SK-N-SH treated with all-trans-retinoic acid at 6 μM for 48 hours (cell line): ENCODE measurements at regions not wholly inside any gene's neighbourhood (a gene's known extent, or its start where the extent isn't known, plus 50 kb on each side); places are given as distances from the start of the nearest gene placed in this dataset.

Experiments used
- ATAC-seq: fragments of 200-7000 bp; cut with Tn5 transposase; 3 replicates; pipeline ENCODE4 v1.9.1; 2020; ENCODE audit warnings: mild to moderate bottlenecking, moderate library complexity
- ARNTL ChIP-seq: fragments of 450-650 bp; formaldehyde crosslinking; IDR thresholded peaks from 2 replicates; pipeline ENCODE4 v1.5.0; 2020; ENCODE audit warnings: low read depth, mild to moderate bottlenecking, moderate library complexity, borderline replicate concordance
- BACH2 ChIP-seq: fragments of 250-450 bp; sonication (Bioruptor Pico); IDR thresholded peaks from 2 replicates; pipeline ENCODE4 v1.9.0; 2021; ENCODE audit warnings: mild to moderate bottlenecking, borderline replicate concordance
- ESRRG ChIP-seq: fragments of 250-450 bp; sonication (Bioruptor Pico); IDR thresholded peaks from 2 replicates; pipeline ENCODE4 v1.6.1; 2021; ENCODE audit warnings: mild to moderate bottlenecking
- GLIS3 ChIP-seq: fragments of 250-450 bp; sonication (Bioruptor Pico); IDR thresholded peaks from 2 replicates; pipeline ENCODE4 v1.5.0; 2020; ENCODE audit warnings: mild to moderate bottlenecking, moderate library complexity
- ISL1 ChIP-seq: fragments of 250-450 bp; sonication (Bioruptor Pico); IDR thresholded peaks from 2 replicates; pipeline ENCODE4 v2.1.2; 2022; ENCODE audit warnings: mild to moderate bottlenecking, moderate library complexity
- OSR1 ChIP-seq: fragments of 250-450 bp; sonication (Bioruptor Pico); IDR thresholded peaks from 2 replicates; pipeline ENCODE4 v1.8.0; 2022; ENCODE audit warnings: moderate library complexity, mild to moderate bottlenecking, inconsistent platforms
- PPARA ChIP-seq: fragments of 250-450 bp; sonication (Bioruptor Pico); IDR thresholded peaks from 2 replicates; pipeline ENCODE4 v1.5.0; 2020; ENCODE audit warnings: mild to moderate bottlenecking, borderline replicate concordance
- SNAI2 ChIP-seq: fragments of 250-450 bp; sonication (Bioruptor Pico); IDR thresholded peaks from 2 replicates; pipeline ENCODE4 v1.5.0; 2020; ENCODE audit warnings: mild to moderate bottlenecking, moderate library complexity
- TCF4 ChIP-seq: fragments of 250-450 bp; sonication (Bioruptor Pico); IDR thresholded peaks from 2 replicates; pipeline ENCODE4 v1.8.0; 2021; ENCODE audit warnings: mild to moderate bottlenecking, moderate library complexity, borderline replicate concordance
- TOX ChIP-seq: fragments of 250-450 bp; sonication (Bioruptor Pico); IDR thresholded peaks from 2 replicates; pipeline ENCODE4 v1.8.0; 2021; ENCODE audit warnings: mild to moderate bottlenecking, moderate library complexity, borderline replicate concordance
- ZFP30 ChIP-seq: fragments of 450-650 bp; formaldehyde crosslinking; IDR thresholded peaks from 2 replicates; pipeline ENCODE4 v1.5.0; 2022; ENCODE audit warnings: mild to moderate bottlenecking, moderate library complexity
- ZNF565 ChIP-seq: fragments of 450-650 bp; formaldehyde crosslinking; conservative IDR thresholded peaks from 2 replicates; pipeline ENCODE4 v1.5.0; 2020; ENCODE audit warnings: low read depth, mild to moderate bottlenecking, moderate library complexity
- ZNF70 ChIP-seq: fragments of 450-650 bp; formaldehyde crosslinking; IDR thresholded peaks from 2 replicates; pipeline ENCODE4 v1.5.0; 2020; ENCODE audit warnings: mild to moderate bottlenecking, moderate library complexity
- ZNF8 ChIP-seq: fragments of 450-650 bp; formaldehyde crosslinking; IDR thresholded peaks from 2 replicates; pipeline ENCODE4 v1.5.0; 2020; ENCODE audit warnings: mild to moderate bottlenecking, moderate library complexity
- TF ChIP-seq, protein P1 (sequence below): fragments of 250-450 bp; sonication (Bioruptor Pico); IDR thresholded peaks from 2 replicates; pipeline ENCODE4 v1.8.0; 2020; ENCODE audit warnings: mild to moderate bottlenecking, moderate library complexity, borderline replicate concordance
- TF ChIP-seq, protein P2 (sequence below): fragments of 250-450 bp; sonication (Bioruptor Pico); IDR thresholded peaks from 2 replicates; pipeline ENCODE4 v1.8.0; 2021; ENCODE audit warnings: low read depth, mild to moderate bottlenecking, moderate library complexity, borderline replicate concordance
- TF ChIP-seq, protein P3 (sequence below): fragments of 250-450 bp; sonication (Bioruptor Pico); IDR thresholded peaks from 2 replicates; pipeline ENCODE4 v1.5.0; 2020; ENCODE audit warnings: mild to moderate bottlenecking, moderate library complexity
- TF ChIP-seq, protein P4 (sequence below): fragments of 250-450 bp; sonication (Bioruptor Pico); IDR thresholded peaks from 2 replicates; pipeline ENCODE4 v1.5.1; 2020; ENCODE audit warnings: low read depth, mild to moderate bottlenecking, moderate library complexity
- TF ChIP-seq, protein P5 (sequence below): fragments of 250-450 bp; sonication (Bioruptor Pico); IDR thresholded peaks from 2 replicates; pipeline ENCODE4 v1.5.1; 2021; ENCODE audit warnings: mild to moderate bottlenecking, moderate library complexity

DNA sequence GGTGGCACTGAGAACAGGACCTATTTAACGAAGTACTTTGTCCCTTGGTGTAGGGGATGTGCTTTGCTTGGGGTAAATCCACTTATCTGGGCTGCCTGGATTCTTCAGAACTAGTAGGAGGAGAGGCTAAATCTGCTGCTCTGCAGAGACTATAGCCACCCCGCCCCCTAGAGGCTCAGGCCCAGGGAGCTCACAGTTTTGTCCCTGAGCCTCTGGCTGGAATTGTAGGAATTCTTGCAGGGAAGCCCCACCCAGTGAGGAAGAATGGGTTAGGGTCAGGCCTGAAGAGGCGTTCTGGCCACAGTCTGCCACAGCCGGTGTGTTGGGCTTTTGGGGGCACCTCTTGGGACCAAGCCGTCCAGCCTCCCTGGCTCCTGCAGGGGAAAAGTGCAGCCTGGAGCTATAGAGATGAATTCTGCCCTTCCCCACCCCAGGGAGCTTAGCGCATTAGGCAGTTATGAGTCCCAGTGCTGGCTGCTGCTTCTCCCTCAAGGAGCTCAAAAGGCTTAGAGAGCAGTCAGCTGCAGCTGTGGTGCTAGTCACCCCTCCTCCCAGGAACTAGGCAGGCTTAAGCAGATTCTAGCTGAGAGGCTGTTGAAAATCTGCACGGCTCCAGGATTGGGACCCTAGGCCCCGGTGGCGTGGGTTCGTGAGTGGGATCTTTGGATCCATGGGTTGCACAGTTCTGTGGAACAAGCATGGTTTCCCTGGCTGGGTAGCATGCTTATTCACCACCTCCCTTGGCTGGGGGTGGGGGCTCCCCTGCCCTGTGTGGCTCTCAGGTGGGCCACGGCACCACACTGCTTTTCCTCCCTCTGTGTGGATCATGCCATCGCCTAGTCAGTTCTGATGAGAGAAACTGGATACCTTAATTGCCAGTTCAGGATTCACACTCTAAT lies 237.4 kb upstream of the TOM1L1 start (continued):
- TF ChIP-seq, protein P1, sequence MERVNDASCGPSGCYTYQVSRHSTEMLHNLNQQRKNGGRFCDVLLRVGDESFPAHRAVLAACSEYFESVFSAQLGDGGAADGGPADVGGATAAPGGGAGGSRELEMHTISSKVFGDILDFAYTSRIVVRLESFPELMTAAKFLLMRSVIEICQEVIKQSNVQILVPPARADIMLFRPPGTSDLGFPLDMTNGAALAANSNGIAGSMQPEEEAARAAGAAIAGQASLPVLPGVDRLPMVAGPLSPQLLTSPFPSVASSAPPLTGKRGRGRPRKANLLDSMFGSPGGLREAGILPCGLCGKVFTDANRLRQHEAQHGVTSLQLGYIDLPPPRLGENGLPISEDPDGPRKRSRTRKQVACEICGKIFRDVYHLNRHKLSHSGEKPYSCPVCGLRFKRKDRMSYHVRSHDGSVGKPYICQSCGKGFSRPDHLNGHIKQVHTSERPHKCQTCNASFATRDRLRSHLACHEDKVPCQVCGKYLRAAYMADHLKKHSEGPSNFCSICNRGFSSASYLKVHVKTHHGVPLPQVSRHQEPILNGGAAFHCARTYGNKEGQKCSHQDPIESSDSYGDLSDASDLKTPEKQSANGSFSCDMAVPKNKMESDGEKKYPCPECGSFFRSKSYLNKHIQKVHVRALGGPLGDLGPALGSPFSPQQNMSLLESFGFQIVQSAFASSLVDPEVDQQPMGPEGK (CRISPR knock-in tag), result no peak

DNA sequence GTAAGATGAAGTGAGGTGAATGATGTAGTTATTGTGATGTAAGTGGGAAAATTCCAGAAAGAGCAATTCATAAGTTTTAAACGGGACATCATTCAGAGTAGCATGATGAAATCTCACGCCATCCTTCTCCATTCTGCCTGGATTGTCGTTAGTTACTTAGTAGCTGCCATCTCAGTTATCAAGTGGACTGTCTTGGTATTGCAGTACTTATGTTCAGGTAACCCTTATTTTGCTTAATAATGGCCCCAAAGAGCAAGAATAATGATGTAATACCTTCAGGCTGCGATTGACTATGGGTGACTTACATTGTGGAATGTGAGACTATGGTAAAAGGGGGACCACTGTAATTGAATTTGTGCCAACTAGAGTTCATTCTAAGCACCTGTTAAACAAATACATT lies 234.1 kb upstream of the TOM1L1 start:
- no peak for TF ChIP-seq GLIS3 (CRISPR knock-in tag)
- TF ChIP-seq TOX (CRISPR knock-in tag), result no peak
- no peak for TF ChIP-seq ZFP30 (CRISPR knock-in tag)
- no peak for TF ChIP-seq TCF4 (CRISPR knock-in tag)
- TF ChIP-seq, protein P1 (CRISPR knock-in tag), result no peak
- TF ChIP-seq ZNF565 (CRISPR knock-in tag), result no peak
- TF ChIP-seq, protein P2, sequence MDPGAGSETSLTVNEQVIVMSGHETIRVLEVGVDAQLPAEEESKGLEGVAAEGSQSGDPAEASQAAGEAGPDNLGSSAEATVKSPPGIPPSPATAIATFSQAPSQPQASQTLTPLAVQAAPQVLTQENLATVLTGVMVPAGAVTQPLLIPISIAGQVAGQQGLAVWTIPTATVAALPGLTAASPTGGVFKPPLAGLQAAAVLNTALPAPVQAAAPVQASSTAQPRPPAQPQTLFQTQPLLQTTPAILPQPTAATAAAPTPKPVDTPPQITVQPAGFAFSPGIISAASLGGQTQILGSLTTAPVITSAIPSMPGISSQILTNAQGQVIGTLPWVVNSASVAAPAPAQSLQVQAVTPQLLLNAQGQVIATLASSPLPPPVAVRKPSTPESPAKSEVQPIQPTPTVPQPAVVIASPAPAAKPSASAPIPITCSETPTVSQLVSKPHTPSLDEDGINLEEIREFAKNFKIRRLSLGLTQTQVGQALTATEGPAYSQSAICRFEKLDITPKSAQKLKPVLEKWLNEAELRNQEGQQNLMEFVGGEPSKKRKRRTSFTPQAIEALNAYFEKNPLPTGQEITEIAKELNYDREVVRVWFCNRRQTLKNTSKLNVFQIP (CRISPR knock-in tag), result no peak
- TF ChIP-seq ESRRG (CRISPR knock-in tag), result no peak
- no peak for TF ChIP-seq OSR1 (CRISPR knock-in tag)
- TF ChIP-seq ARNTL (CRISPR knock-in tag), result no peak
- TF ChIP-seq, protein P3, sequence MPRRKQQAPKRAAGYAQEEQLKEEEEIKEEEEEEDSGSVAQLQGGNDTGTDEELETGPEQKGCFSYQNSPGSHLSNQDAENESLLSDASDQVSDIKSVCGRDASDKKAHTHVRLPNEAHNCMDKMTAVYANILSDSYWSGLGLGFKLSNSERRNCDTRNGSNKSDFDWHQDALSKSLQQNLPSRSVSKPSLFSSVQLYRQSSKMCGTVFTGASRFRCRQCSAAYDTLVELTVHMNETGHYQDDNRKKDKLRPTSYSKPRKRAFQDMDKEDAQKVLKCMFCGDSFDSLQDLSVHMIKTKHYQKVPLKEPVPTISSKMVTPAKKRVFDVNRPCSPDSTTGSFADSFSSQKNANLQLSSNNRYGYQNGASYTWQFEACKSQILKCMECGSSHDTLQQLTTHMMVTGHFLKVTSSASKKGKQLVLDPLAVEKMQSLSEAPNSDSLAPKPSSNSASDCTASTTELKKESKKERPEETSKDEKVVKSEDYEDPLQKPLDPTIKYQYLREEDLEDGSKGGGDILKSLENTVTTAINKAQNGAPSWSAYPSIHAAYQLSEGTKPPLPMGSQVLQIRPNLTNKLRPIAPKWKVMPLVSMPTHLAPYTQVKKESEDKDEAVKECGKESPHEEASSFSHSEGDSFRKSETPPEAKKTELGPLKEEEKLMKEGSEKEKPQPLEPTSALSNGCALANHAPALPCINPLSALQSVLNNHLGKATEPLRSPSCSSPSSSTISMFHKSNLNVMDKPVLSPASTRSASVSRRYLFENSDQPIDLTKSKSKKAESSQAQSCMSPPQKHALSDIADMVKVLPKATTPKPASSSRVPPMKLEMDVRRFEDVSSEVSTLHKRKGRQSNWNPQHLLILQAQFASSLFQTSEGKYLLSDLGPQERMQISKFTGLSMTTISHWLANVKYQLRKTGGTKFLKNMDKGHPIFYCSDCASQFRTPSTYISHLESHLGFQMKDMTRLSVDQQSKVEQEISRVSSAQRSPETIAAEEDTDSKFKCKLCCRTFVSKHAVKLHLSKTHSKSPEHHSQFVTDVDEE, result no peak
- no peak for TF ChIP-seq ZNF70
- TF ChIP-seq, protein P4, sequence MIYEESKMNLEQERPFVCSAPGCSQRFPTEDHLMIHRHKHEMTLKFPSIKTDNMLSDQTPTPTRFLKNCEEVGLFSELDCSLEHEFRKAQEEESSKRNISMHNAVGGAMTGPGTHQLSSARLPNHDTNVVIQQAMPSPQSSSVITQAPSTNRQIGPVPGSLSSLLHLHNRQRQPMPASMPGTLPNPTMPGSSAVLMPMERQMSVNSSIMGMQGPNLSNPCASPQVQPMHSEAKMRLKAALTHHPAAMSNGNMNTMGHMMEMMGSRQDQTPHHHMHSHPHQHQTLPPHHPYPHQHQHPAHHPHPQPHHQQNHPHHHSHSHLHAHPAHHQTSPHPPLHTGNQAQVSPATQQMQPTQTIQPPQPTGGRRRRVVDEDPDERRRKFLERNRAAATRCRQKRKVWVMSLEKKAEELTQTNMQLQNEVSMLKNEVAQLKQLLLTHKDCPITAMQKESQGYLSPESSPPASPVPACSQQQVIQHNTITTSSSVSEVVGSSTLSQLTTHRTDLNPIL (CRISPR knock-in tag), result no peak
- TF ChIP-seq, protein P5, sequence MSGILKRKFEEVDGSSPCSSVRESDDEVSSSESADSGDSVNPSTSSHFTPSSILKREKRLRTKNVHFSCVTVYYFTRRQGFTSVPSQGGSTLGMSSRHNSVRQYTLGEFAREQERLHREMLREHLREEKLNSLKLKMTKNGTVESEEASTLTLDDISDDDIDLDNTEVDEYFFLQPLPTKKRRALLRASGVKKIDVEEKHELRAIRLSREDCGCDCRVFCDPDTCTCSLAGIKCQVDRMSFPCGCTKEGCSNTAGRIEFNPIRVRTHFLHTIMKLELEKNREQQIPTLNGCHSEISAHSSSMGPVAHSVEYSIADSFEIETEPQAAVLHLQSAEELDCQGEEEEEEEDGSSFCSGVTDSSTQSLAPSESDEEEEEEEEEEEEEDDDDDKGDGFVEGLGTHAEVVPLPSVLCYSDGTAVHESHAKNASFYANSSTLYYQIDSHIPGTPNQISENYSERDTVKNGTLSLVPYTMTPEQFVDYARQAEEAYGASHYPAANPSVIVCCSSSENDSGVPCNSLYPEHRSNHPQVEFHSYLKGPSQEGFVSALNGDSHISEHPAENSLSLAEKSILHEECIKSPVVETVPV, result no peak
- TF ChIP-seq SNAI2, result no peak
- no peak for TF ChIP-seq BACH2 (CRISPR knock-in tag)
- no peak for TF ChIP-seq ZNF8 (CRISPR knock-in tag)
- TF ChIP-seq ISL1 (CRISPR knock-in tag), result no peak
- TF ChIP-seq PPARA (CRISPR knock-in tag), result no peak
- no peak for ATAC-seq
